ENCODE measurements at regions not wholly inside any gene's neighbourhood (a gene's known extent, or its start where the extent isn't known, plus 50 kb on each side); places are given as distances from the start of the nearest gene placed in this dataset. TPM values are rescaled to one million over a fixed set of nuclear protein-coding genes. Genes with fewer than 3 reads are reported as not detected.

- no peak overlapping the region for H3K4me3 ChIP-seq (ENCODE audit: low read length)
- no peak overlapping the region for H3K56ac ChIP-seq (ENCODE audit: low read length)
- no CpG with 5 or more reads among the region's 1 CpG for WGBS (ENCODE audit: extremely low coverage, insufficient coverage, low lambda C conversion rate)
- H3K27ac ChIP-seq (ENCODE audit: low read depth, low read length), result no peak overlapping the region
- H4K5ac ChIP-seq (ENCODE audit: low read length), result no peak overlapping the region
- no peak overlapping the region for H2AK5ac ChIP-seq (ENCODE audit: low read length)
- no peak for DNase-seq
- H3K27me3 ChIP-seq (ENCODE audit: insufficient read depth, low read length, poor library complexity), result no peaks in the 10 kb centered on the region
- H3K23ac ChIP-seq (ENCODE audit: low read length), result no peak overlapping the region
- H2BK120ac ChIP-seq (ENCODE audit: low read depth, low read length), result no peak overlapping the region
- no peak overlapping the region for H4K8ac ChIP-seq (ENCODE audit: low read depth, low read length)
- no peaks in the 10 kb centered on the region for H3K36me3 ChIP-seq (ENCODE audit: control insufficient read depth, insufficient read depth, low read length)
- no peak overlapping the region for H3K4ac ChIP-seq (ENCODE audit: low read depth, low read length)
- no peak overlapping the region for H2BK5ac ChIP-seq (ENCODE audit: low read length)
- H3K79me1 ChIP-seq (ENCODE audit: low read length), result no peaks in the 10 kb centered on the region
- H3K9ac ChIP-seq (ENCODE audit: low read length), result no peak overlapping the region
- no peak overlapping the region for H2BK15ac ChIP-seq (replicated peaks; ENCODE audit: low read depth)
- no peaks in the 10 kb centered on the region for H3K79me2 ChIP-seq (ENCODE audit: control insufficient read depth, insufficient read depth, low read length)
- H3K4me1 ChIP-seq (ENCODE audit: control insufficient read depth, low read depth, low read length), result peaks cover 22% of the 10 kb centered on the region
- no peak overlapping the region for H3K18ac ChIP-seq (ENCODE audit: low read length)
- no peak overlapping the region for H3K4me2 ChIP-seq (ENCODE audit: low read length)
Measured at GRCh38 chr2:64402876-64403275, 51.1 kb upstream of the LGALSL start.

- DNase-seq, result peak; percentile 72
- H3K27me3 ChIP-seq (ENCODE audit: insufficient read depth, low read length, poor library complexity), result no peaks in the 10 kb centered on the region
- peak overlapping the region; percentile 77 for H3K27ac ChIP-seq (ENCODE audit: low read depth, low read length)
Measured at GRCh38 chr2:64403426-64403825, 50.5 kb upstream of the LGALSL start.

GRCh38 chr2:64404002-64404731 lies 49.8 kb upstream of the LGALSL start:
- peak; percentile 94 for DNase-seq
- H3K4me3 ChIP-seq (ENCODE audit: low read length), result no peak overlapping the region
- no peaks in the 10 kb centered on the region for H3K36me3 ChIP-seq (ENCODE audit: control insufficient read depth, insufficient read depth, low read length)
- H3K56ac ChIP-seq (ENCODE audit: low read length), result peak overlapping the region; percentile 87
- no CpG with 5 or more reads among the region's 9 CpGs for WGBS (ENCODE audit: extremely low coverage, insufficient coverage, low lambda C conversion rate)
- H3K18ac ChIP-seq (ENCODE audit: low read length), result peak overlapping the region; percentile 24
- peak overlapping the region; percentile 53 for H3K9ac ChIP-seq (ENCODE audit: low read length)
- H2BK15ac ChIP-seq (replicated peaks; ENCODE audit: low read depth), result no peak overlapping the region
- H3K79me1 ChIP-seq (ENCODE audit: low read length), result no peaks in the 10 kb centered on the region
- H4K8ac ChIP-seq (ENCODE audit: low read depth, low read length), result no peak overlapping the region
- H4K5ac ChIP-seq (ENCODE audit: low read length), result no peak overlapping the region
- H2BK120ac ChIP-seq (ENCODE audit: low read depth, low read length), result peak overlapping the region; percentile 69
- peak overlapping the region; percentile 49 for H3K4ac ChIP-seq (ENCODE audit: low read depth, low read length)
- peaks cover 22% of the 10 kb centered on the region for H3K4me1 ChIP-seq (ENCODE audit: control insufficient read depth, low read depth, low read length)
- no peaks in the 10 kb centered on the region for H3K27me3 ChIP-seq (ENCODE audit: insufficient read depth, low read length, poor library complexity)
- H3K4me2 ChIP-seq (ENCODE audit: low read length), result peak overlapping the region; percentile 21
- H3K79me2 ChIP-seq (ENCODE audit: control insufficient read depth, insufficient read depth, low read length), result no peaks in the 10 kb centered on the region
- H3K23ac ChIP-seq (ENCODE audit: low read length), result peak overlapping the region; percentile 73
- H2BK5ac ChIP-seq (ENCODE audit: low read length), result peak overlapping the region; percentile 44
- H3K27ac ChIP-seq (ENCODE audit: low read depth, low read length), result peak overlapping the region; percentile 79
- H2AK5ac ChIP-seq (ENCODE audit: low read length), result no peak overlapping the region

More at GRCh38 chr2:64403426-64403825, 50.5 kb upstream of the LGALSL start:
- H3K79me1 ChIP-seq (ENCODE audit: low read length), result no peaks in the 10 kb centered on the region
- no peak overlapping the region for H2BK5ac ChIP-seq (ENCODE audit: low read length)
- H3K4me2 ChIP-seq (ENCODE audit: low read length), result no peak overlapping the region
- H2BK120ac ChIP-seq (ENCODE audit: low read depth, low read length), result no peak overlapping the region
- H3K36me3 ChIP-seq (ENCODE audit: control insufficient read depth, insufficient read depth, low read length), result no peaks in the 10 kb centered on the region
- no CpG with 5 or more reads among the region's 8 CpGs for WGBS (ENCODE audit: extremely low coverage, insufficient coverage, low lambda C conversion rate)
- H3K4me1 ChIP-seq (ENCODE audit: control insufficient read depth, low read depth, low read length), result peaks cover 22% of the 10 kb centered on the region
- peak overlapping the region; percentile 36 for H3K56ac ChIP-seq (ENCODE audit: low read length)
- H4K5ac ChIP-seq (ENCODE audit: low read length), result no peak overlapping the region
- H3K9ac ChIP-seq (ENCODE audit: low read length), result no peak overlapping the region
- H3K4me3 ChIP-seq (ENCODE audit: low read length), result no peak overlapping the region
- H3K79me2 ChIP-seq (ENCODE audit: control insufficient read depth, insufficient read depth, low read length), result no peaks in the 10 kb centered on the region
- peak overlapping the region; percentile 24 for H3K18ac ChIP-seq (ENCODE audit: low read length)
- H2AK5ac ChIP-seq (ENCODE audit: low read length), result peak overlapping the region; percentile 38
- no peak overlapping the region for H4K8ac ChIP-seq (ENCODE audit: low read depth, low read length)
- H2BK15ac ChIP-seq (replicated peaks; ENCODE audit: low read depth), result peak overlapping the region; percentile 79
- no peak overlapping the region for H3K23ac ChIP-seq (ENCODE audit: low read length)
- H3K4ac ChIP-seq (ENCODE audit: low read depth, low read length), result peak overlapping the region; percentile 73

Small RNA genes lying in the stretch of these regions (small RNA-seq; reads per million reads assigned to genes)
- gene AC012368.3 (ENCODE audit: insufficient read depth) (not detected), gene MIR4433B (ENCODE audit: insufficient read depth) (not detected)
